Panc1 (cell line): ENCODE measurements at regions not wholly inside any gene's neighbourhood (a gene's known extent, or its start where the extent isn't known, plus 50 kb on each side); places are given as distances from the start of the nearest gene placed in this dataset.
A peak's percentile ranks its signal among the peaks of the same experiment; 100 is the strongest.

Experiments used
- ATAC-seq: fragments of 200-7000 bp; cut with Tn5 transposase; 2 replicates; pipeline ENCODE4 v1.9.1; 2020; ENCODE audit warnings: mild to moderate bottlenecking, moderate library complexity
- BruUV-seq: library from RNA; stranded (reverse); fragments of 400-500 nt; replicated peaks from 2 replicates; lab custom pipeline; 2021; lab: Mats Ljungman, UMichigan
- CTCF ChIA-PET: fragments of 300-600 bp; sonication (Branson Sonifier 250); formaldehyde crosslinking; loops from one replicate; lab custom pipeline; 2022; ENCODE audit warnings: antibody characterized with exemption; lab: Charles Lee
- POLR2A ChIA-PET: fragments of 300-600 bp; sonication (Branson Sonifier 250); formaldehyde crosslinking; loops from one replicate; lab custom pipeline; 2022; ENCODE audit warnings: antibody characterized with exemption; lab: Charles Lee
- DNase-seq: peaks from one replicate; pipeline ENCODE4 v3.0.0-alpha.2; 2010; ENCODE audit warnings: low read depth, low spot score
- H3K27ac ChIP-seq: 2 replicates; pipeline ENCODE4 v1.5.1; 2011; ENCODE audit warnings: mild to moderate bottlenecking, low read length, inconsistent platforms
- H3K27me3 ChIP-seq: fragments of 200-500 bp; sonication (Bioruptor generic); 2 replicates; pipeline ENCODE4 v1.6.0; 2014; ENCODE audit warnings: low read length, inconsistent platforms; ENCODE audit not compliant: control insufficient read depth, insufficient read depth
- H3K36me3 ChIP-seq: fragments of 200-500 bp; sonication (Bioruptor generic); 2 replicates; pipeline ENCODE4 v1.5.1; 2014; ENCODE audit warnings: inconsistent platforms, mild to moderate bottlenecking, low read length, moderate library complexity; ENCODE audit not compliant: control insufficient read depth, insufficient read depth
- H3K4me1 ChIP-seq: 2 replicates; pipeline ENCODE4 v1.5.1; 2011; ENCODE audit warnings: inconsistent platforms, mild to moderate bottlenecking, low read length, moderate library complexity; ENCODE audit not compliant: control insufficient read depth, insufficient read depth
- H3K4me3 ChIP-seq, 2 experiments: 2 replicates each; pipeline ENCODE4 v1.5.1; 2011 to 2012; ENCODE audit warnings: low read depth in 2 of 2, low read length in 2 of 2, mild to moderate bottlenecking in 2 of 2, inconsistent platforms in 1 of 2, moderate library complexity in 1 of 2
- H3K9me3 ChIP-seq: fragments of 200-500 bp; sonication (Bioruptor generic); 2 replicates; pipeline ENCODE4 v1.5.1; 2014; ENCODE audit warnings: low read depth, mild to moderate bottlenecking, inconsistent platforms, low read length, moderate library complexity; ENCODE audit not compliant: control insufficient read depth, insufficient read depth
- CTCF ChIP-seq: fragments of 450-650 bp; IDR thresholded peaks from 2 replicates; pipeline ENCODE4 v1.5.1; 2017; ENCODE audit warnings: mild to moderate bottlenecking
- POLR2AphosphoS5 ChIP-seq: IDR thresholded peaks from 2 replicates; pipeline ENCODE4 v1.6.1; 2012; ENCODE audit warnings: mild to moderate bottlenecking, low read depth, low read length, moderate library complexity
- REST ChIP-seq, 2 experiments: IDR thresholded peaks; 2 replicates each; pipeline ENCODE4 v1.6.1; 2011 to 2012; ENCODE audit warnings: low read depth in 2 of 2, control low read depth in 1 of 2, low read length in 1 of 2, mild to moderate bottlenecking in 1 of 2, moderate library complexity in 1 of 2; ENCODE audit not compliant: insufficient read depth in 1 of 2
- SIN3A ChIP-seq: IDR thresholded peaks from 2 replicates; pipeline ENCODE4 v1.6.1; 2012; ENCODE audit warnings: low read depth, mild to moderate bottlenecking, low read length, moderate library complexity, borderline replicate concordance; ENCODE audit not compliant: insufficient read depth
- TCF7L2 ChIP-seq: IDR thresholded peaks from 2 replicates; pipeline ENCODE4 v1.6.1; 2011; ENCODE audit warnings: mild to moderate bottlenecking, low read depth, low read length, inconsistent platforms
- in situ Hi-C: cut with HindIII; loops from 2 replicates; pipeline ENCODE4 v1.10.0; 2016; ENCODE audit warnings: low sequenced_read_pairs, low pct_unique_long_range_greater_than_20kb
- intact Hi-C: fragments of 100-400 bp; cut with micrococcal nuclease; formaldehyde crosslinking; loops from one replicate; pipeline ENCODE4 v1.10.0; 2022; ENCODE audit not compliant: unreplicated experiment

- intact Hi-C loops = no loop called here
- Histone ChIP-seq H3K4me1 (no peaks in the 10 kb centered on the region), H3K27ac (no peak overlapping the region), H3K4me3 (no peak overlapping the region), H3K9me3 (no peaks in the 10 kb centered on the region), H3K36me3 (no peaks in the 10 kb centered on the region), H3K27me3 (no peaks in the 10 kb centered on the region)
- ChIA-PET CTCF (no interaction called here), POLR2A (no interaction called here)
- DNase-seq (no peak), ATAC-seq (no peak)
- no TSS peak for BruUV-seq
- TF ChIP-seq SIN3A = no peak
- peak; percentile 57 for TF ChIP-seq CTCF
- TF ChIP-seq REST (IDR thresholded peaks at IDR 0.05; ENCODE audit: insufficient read depth in 1 of 2, low read depth in 2 of 2, low read length in 1 of 2) = no peak
- no peak for TF ChIP-seq TCF7L2
- in situ Hi-C loops = no loop called here
These were observed 254.4 kb downstream of the KCNE4 start for GRCh38 chr2:223306371-223306770.

GRCh38 chr2:223311889-223312680 is 260.1 kb downstream of the KCNE4 start:
- no peaks in the 10 kb centered on the region for H3K4me1 ChIP-seq
- H3K36me3 ChIP-seq = no peaks in the 10 kb centered on the region
- no peaks in the 10 kb centered on the region for H3K9me3 ChIP-seq
- no TSS peak for BruUV-seq
- intact Hi-C loops = no loop called here
- in situ Hi-C loops = no loop called here
- H3K27ac ChIP-seq = no peak overlapping the region
- ChIA-PET POLR2A (no interaction called here), CTCF (no interaction called here)
- DNase-seq = no peak
- no peak overlapping the region for H3K4me3 ChIP-seq
- TF ChIP-seq POLR2AphosphoS5 = no peak
- TF ChIP-seq SIN3A = no peak
- TF ChIP-seq CTCF = no peak
- TF ChIP-seq TCF7L2 = no peak
- TF ChIP-seq REST (IDR thresholded peaks at IDR 0.05; ENCODE audit: insufficient read depth in 1 of 2, low read depth in 2 of 2, low read length in 1 of 2) = no peak
- no peaks in the 10 kb centered on the region for H3K27me3 ChIP-seq
- no peak for ATAC-seq
